Muscle layer of colon (tissue), 2 donors: ENCODE measurements at regions not wholly inside any gene's neighbourhood (a gene's known extent, or its start where the extent isn't known, plus 50 kb on each side); places are given as distances from the start of the nearest gene placed in this dataset.

Experiments
- H3K27ac ChIP-seq: one replicate; pipeline ENCODE4 v1.7.0; 2013; ENCODE audit warnings: low read depth, mild to moderate bottlenecking, low read length, moderate library complexity
- H3K27me3 ChIP-seq, 2 donors: one replicate each; pipeline ENCODE4 v1.7.0; 2013; ENCODE audit warnings: low read length in 2 of 2, mild to moderate bottlenecking in 2 of 2; ENCODE audit not compliant: insufficient read depth in 2 of 2, control insufficient read depth in 1 of 2
- H3K36me3 ChIP-seq: one replicate; pipeline ENCODE4 v1.7.0; 2013; ENCODE audit warnings: mild to moderate bottlenecking, low read length; ENCODE audit not compliant: insufficient read depth
- H3K4me1 ChIP-seq: one replicate; pipeline ENCODE4 v1.7.0; 2013; ENCODE audit warnings: mild to moderate bottlenecking, low read length; ENCODE audit not compliant: insufficient read depth
- H3K4me3 ChIP-seq, 2 donors: one replicate each; pipeline ENCODE4 v1.7.0; 2013; ENCODE audit warnings: low read length in 2 of 2, low read depth in 1 of 2, mild to moderate bottlenecking in 1 of 2, moderate library complexity in 1 of 2
- H3K9ac ChIP-seq: one replicate; pipeline ENCODE4 v1.7.0; 2013; ENCODE audit warnings: low read length
- H3K9me3 ChIP-seq: one replicate; pipeline ENCODE4 v1.7.0; 2013; ENCODE audit warnings: mild to moderate bottlenecking, low read length
- donor health status: abdominal sarcoma.
- donor health status: Adenocarcinoma of cecum.

DNA sequence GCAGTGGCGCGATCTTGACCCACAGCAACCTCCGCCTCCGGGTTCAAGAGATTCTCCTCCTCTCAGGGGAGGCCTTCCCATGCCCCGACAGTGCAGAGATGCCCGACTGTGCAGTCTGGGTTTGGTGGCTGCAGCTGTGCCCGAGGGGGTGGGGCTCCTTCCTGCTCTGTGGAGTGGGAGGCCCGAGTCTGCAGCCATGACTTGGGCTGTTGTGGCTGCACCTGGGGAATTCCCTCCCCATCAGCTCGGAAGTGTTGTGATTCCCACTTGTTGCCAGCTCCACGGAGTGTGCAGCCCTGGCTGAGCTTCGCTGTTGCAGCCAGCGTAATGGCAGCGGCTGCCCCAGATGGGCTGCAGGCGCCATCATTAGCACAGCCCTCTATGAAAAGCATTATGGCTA lies 66.4 kb upstream of the SMIM36 start:
- Histone ChIP-seq H3K4me1 (peaks cover 7% of the 10 kb centered on the region), H3K27me3 (no peaks in the 10 kb centered on the region), H3K27ac (peak overlapping the region; percentile 81), H3K9me3 (no peaks in the 10 kb centered on the region), H3K4me3 (peak overlapping the region; percentile 17 to 46), H3K36me3 (no peaks in the 10 kb centered on the region), H3K9ac (no peak overlapping the region)

DNA sequence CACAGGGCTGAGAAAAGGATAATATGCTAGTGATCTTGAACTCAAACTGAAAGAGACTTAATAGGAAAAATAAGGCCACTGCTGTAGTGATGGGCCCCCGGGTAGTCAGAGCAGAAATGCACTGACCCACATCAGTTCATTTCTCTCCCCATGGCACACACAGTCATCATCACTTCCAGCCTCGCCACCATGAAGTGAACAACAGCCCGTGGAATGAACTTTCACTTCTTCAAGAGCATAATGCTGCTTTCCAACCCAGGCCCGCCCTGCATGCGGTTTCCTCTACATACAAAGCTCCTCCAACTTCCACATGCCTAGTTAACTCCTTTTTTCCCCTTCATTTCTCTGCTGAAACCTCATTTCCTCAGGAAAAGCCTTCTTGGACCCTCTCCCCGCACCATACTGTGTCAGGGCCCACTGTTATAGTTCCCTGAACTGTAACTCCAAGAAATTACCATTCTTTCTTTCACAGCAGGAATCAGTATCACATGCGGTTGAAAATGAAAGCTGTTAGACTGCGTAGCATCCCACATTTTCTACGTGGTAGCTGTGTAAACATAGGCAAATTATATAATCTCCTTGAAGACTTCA lies 65.8 kb upstream of the SMIM36 start:
- peak overlapping the region; percentile 27 for H3K9ac ChIP-seq
- peak overlapping the region; percentile 81 for H3K27ac ChIP-seq
- H3K27me3 ChIP-seq, result no peaks in the 10 kb centered on the region
- peaks cover 7% of the 10 kb centered on the region for H3K4me1 ChIP-seq
- peak overlapping the region; percentile 17 to 46 for H3K4me3 ChIP-seq
- no peaks in the 10 kb centered on the region for H3K9me3 ChIP-seq
- no peaks in the 10 kb centered on the region for H3K36me3 ChIP-seq

DNA sequence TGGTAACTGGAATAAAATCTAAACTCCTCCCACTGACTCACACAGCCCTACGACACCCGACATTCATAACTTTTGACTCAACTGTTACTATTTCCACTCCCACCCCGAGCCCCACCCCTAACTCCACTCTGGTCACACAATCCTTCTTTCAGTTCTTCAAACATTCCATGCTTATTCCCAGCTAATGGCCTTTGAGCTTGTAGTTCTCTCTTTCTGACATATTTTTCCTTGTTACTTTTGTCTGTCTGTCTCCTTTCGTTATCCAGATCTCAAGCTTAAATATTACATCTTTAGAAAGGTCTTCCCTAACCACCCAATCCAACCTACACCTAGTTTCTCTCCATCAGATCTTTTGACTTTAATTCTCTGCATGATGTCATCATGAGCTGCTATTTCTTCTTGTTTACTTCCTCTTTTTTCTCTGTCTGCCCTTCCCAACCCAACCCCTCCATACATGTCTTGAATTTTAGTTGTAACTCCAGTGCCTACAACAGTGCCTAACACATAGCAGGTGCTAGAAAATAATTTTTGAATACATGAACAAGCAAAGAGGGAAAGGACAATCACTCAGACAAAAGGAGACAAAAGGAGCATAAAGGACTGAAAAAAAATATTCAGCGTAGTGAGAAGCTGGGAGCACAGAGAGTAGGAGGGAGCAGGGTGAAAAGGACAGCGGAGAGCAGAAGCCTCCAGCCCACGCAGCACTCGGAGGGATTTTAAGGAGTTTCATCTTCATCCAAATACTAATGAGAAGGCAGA lies 65.2 kb upstream of the SMIM36 start:
- H3K27me3 ChIP-seq, result no peaks in the 10 kb centered on the region
- peaks cover 7% of the 10 kb centered on the region for H3K4me1 ChIP-seq
- no peaks in the 10 kb centered on the region for H3K9me3 ChIP-seq
- peak overlapping the region; percentile 68 for H3K27ac ChIP-seq
- H3K36me3 ChIP-seq, result no peaks in the 10 kb centered on the region
- peak overlapping the region in 1 of 2 donors; percentile 46 for H3K4me3 ChIP-seq
- peak overlapping the region; percentile 27 for H3K9ac ChIP-seq

DNA sequence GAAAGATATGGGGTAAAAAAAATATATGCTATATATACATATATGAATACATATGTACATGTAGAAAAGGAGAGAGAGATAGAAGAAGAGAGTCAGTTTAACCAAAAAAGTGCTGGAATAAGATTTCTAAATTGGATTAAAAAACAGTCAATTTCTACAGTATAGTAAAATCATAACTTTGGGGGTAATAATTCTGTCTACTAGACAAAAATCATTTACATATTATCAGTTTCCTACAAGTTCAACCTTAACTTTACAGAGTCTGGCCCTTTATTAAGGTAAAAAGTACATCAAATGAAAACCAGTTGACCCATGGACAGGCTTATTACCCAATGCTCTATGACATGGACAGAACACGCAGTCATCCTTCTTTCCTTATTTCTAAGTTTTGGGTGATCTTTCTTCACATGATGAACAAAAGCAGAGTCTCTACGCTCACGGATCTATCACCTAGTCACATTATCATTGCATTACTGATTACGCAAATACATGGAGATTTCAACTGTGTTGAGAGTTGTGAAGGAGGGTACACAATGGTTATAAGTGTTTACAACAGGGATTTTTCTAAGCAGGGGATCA lies 63.9 kb upstream of the SMIM36 start:
- Histone ChIP-seq H3K4me1 (peaks cover 7% of the 10 kb centered on the region), H3K9ac (no peak overlapping the region), H3K27ac (no peak overlapping the region)

DNA sequence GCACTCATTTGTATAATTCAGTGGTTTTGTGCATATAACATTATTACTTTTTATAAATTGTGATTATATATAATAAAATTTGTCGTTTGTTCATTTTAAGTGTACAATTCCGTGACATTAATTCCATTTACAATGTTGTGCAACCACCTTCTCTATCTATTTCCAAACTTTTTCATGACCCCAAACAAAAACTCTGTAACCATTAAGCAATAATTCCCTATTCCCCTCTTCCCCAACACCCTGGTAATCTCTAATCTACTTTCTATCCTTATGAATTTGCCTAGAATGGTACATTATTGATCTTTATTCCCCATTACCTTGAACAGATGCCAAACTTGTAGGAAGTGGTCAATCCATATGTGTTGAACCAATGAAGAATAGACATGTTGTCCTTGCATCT lies 61.3 kb upstream of the SMIM36 start:
- Histone ChIP-seq H3K9me3 (no peaks in the 10 kb centered on the region), H3K27ac (no peak overlapping the region), H3K27me3 (no peaks in the 10 kb centered on the region), H3K4me1 (peaks cover 10% of the 10 kb centered on the region), H3K4me3 (no peak overlapping the region), H3K36me3 (no peaks in the 10 kb centered on the region), H3K9ac (no peak overlapping the region)

More for the DNA sequence above, 63.9 kb upstream of the SMIM36 start:
- H3K27me3 ChIP-seq, result no peaks in the 10 kb centered on the region
- H3K36me3 ChIP-seq, result no peaks in the 10 kb centered on the region
- H3K9me3 ChIP-seq, result no peaks in the 10 kb centered on the region
- H3K4me3 ChIP-seq, result no peak overlapping the region

DNA sequence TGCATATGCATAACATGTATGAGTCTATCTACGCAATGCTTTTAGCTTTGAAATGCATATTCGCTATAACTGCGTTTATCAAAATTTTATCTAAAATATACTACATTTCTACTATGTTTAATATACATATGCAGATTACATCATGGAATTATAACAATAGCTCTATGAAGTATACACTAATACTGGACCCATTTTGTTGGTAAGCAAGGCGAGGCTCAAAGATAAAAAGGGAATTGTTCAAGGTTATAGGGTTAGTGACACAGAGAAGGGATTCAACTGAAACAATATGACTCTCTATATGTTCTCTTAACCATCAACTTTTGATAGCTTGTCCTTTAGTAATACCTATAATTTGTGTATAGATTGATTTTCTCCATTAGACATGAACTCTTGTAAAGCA lies 60.9 kb upstream of the SMIM36 start:
- H3K36me3 ChIP-seq, result no peaks in the 10 kb centered on the region
- no peak overlapping the region for H3K9ac ChIP-seq
- no peaks in the 10 kb centered on the region for H3K9me3 ChIP-seq
- peaks cover 5% of the 10 kb centered on the region for H3K4me1 ChIP-seq
- H3K27me3 ChIP-seq, result no peaks in the 10 kb centered on the region
- no peak overlapping the region for H3K4me3 ChIP-seq
- H3K27ac ChIP-seq, result no peak overlapping the region

DNA sequence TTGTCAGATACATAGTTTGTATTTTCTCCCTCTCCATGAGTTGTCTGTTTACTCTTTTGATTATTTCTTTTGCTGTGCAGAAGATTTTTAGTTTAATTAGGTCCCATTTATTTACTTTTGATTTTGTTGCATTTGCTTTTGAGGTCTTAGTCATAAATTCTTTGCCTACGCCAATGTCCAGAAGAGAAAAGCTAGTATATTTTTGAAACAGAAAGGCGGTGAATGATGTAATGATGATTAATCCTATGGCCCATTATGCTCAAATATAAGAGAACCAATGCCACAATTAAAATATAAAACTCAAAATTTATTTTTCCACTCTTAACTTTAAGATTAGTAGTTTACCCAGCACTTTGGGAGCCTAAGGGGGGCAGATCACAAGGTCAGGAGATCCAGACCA lies 59.8 kb upstream of the SMIM36 start:
- H3K36me3 ChIP-seq, result no peaks in the 10 kb centered on the region
- no peak overlapping the region for H3K27ac ChIP-seq
- H3K9ac ChIP-seq, result no peak overlapping the region
- no peak overlapping the region for H3K4me3 ChIP-seq
- no peaks in the 10 kb centered on the region for H3K27me3 ChIP-seq
- peaks cover 5% of the 10 kb centered on the region for H3K4me1 ChIP-seq
- no peaks in the 10 kb centered on the region for H3K9me3 ChIP-seq

DNA sequence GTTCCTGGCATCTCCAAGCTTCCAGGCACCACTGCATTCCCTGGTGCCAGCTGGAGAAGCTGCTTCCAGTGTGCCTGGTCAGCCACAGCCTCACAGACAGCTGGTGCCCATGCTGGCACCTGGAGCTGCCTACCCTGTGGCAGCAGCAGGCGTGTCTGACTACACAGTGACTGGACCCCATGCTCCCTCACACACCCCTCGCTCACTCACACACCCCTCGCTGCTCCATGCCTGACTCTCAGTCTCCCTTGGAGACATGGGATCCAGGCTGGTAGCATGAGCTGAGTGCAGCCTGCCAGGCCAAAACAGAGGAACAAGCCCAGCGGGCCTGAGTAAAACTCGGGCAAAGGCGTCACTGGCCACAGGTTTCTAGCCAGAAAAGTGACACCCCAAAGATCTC lies 59.1 kb upstream of the SMIM36 start:
- no peak overlapping the region for H3K27ac ChIP-seq
- no peaks in the 10 kb centered on the region for H3K36me3 ChIP-seq
- no peak overlapping the region for H3K4me3 ChIP-seq
- H3K9me3 ChIP-seq, result no peaks in the 10 kb centered on the region
- no peak overlapping the region for H3K9ac ChIP-seq
- H3K27me3 ChIP-seq, result no peaks in the 10 kb centered on the region
- H3K4me1 ChIP-seq, result peaks cover 5% of the 10 kb centered on the region

DNA sequence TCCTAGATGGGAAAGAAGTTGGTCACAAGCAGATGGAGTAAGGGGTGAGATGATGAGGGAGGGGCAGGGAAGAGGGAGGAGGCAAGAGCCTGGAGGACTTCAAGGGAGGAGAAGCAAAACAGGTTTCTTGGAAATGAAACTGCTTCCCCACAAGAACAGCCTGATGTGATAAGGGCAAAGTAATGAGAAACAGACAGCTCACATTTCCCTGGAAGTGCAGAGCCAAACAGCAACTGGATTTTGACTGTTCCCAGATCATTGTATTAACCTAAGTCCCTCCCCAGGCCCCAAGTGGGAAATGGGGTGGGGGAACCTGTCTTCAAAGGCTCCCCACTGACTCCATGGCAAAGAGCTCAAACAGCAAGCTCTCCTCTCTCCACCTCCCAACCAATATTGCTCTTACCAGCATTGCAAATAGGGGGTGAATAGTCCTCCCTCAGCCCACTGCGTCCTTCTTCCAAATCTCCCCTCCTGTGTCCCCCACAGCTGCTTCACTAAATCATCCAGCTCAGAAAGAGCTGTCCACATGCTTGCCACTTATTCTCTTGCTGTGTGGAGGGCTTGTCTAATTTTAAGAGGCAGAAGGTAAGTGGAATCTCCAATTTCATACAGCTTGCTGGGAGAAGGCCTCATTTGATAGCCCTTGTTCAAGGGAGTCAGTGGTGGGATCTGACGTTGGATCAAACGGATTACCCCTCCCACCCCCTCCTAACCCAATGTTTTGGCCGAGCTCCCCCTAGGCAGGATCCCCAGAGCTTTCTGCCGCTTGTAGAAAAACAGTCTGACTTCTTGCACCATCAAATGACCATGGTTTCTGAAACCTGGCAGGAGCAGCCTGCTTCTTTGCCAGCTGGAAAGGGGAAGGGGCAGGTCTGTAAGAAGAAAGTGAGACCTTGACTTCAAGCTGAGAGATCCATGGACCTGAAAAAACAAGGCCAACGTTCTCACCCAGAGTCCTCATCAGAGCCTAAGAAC lies 56.3 kb upstream of the SMIM36 start:
- no peaks in the 10 kb centered on the region for H3K27me3 ChIP-seq
- no peaks in the 10 kb centered on the region for H3K36me3 ChIP-seq
- H3K4me1 ChIP-seq, result peaks cover 5% of the 10 kb centered on the region
- H3K27ac ChIP-seq, result peak overlapping the region; percentile 58
- H3K9me3 ChIP-seq, result no peaks in the 10 kb centered on the region
- H3K9ac ChIP-seq, result no peak overlapping the region
- H3K4me3 ChIP-seq, result no peak overlapping the region

DNA sequence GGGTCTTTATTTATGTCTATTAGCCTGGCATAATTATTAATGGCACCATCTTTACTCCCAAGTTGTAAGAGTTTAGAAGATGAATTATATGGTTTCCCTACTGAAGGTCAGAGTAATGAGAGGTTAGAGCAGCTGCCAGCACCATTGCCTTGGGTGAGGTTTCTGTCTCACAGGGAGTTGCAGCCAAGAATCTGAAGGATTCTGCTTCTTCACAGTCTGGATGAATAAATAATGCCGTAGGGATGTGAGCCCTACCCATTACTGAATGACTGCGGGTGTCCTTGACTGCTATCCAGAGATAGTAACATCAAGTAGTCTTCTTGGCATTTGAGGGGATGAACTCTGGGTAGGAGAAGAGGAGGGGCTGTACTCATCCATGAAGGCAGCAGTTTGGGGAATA lies 52.8 kb upstream of the SMIM36 start:
- no peak overlapping the region for H3K4me3 ChIP-seq
- H3K36me3 ChIP-seq, result no peaks in the 10 kb centered on the region
- no peaks in the 10 kb centered on the region for H3K9me3 ChIP-seq
- H3K4me1 ChIP-seq, result peaks cover 5% of the 10 kb centered on the region
- H3K9ac ChIP-seq, result no peak overlapping the region
- no peaks in the 10 kb centered on the region for H3K27me3 ChIP-seq
- no peak overlapping the region for H3K27ac ChIP-seq

DNA sequence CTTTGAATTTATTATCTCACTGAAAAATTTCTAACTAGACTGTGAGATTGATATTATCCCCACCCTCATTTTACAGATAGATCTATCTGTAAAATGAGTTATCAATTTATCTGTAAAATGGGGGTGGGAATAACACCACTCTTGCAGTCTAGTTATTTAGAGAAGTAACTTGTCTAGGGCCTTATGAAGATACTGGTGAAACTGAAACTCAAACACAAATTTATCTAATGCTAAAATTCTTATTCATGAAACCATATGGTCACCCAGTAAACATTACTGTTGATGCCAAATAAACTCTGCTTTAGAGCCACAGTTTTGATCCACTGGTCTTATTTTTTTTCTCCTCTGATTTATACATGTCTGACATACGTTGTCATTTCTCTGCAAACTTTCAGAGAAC lies 52.1 kb upstream of the SMIM36 start:
- Histone ChIP-seq H3K27ac (no peak overlapping the region), H3K9ac (no peak overlapping the region), H3K9me3 (no peaks in the 10 kb centered on the region), H3K36me3 (no peaks in the 10 kb centered on the region), H3K4me3 (no peak overlapping the region), H3K27me3 (no peaks in the 10 kb centered on the region), H3K4me1 (peaks cover 5% of the 10 kb centered on the region)
